ENCODE measurements at regions not wholly inside any gene's neighbourhood (a gene's known extent, or its start where the extent isn't known, plus 50 kb on each side); places are given as distances from the start of the nearest gene placed in this dataset.

GRCh38 chr15:31255732-31256377 is 70.8 kb upstream of the KLF13 start:
- no peak for TF ChIP-seq EP300 (IDR thresholded peaks at IDR 0.05)
- TF ChIP-seq POLR2A (IDR thresholded peaks at IDR 0.05; ENCODE audit: low read depth): no peak
- TF ChIP-seq POLR2AphosphoS5 (IDR thresholded peaks at IDR 0.05): no peak
